SK-N-MC (cell line): ENCODE measurements at regions not wholly inside any gene's neighbourhood (a gene's known extent, or its start where the extent isn't known, plus 50 kb on each side); places are given as distances from the start of the nearest gene placed in this dataset.
"Not testable (repeated sequence)": the region's sequence is repeated elsewhere in the genome, so short reads cannot be mapped to it uniquely, and the experiment has no call there.

ENCODE experiments used
- EZH2 ChIP-seq: fragments of 200-600 bp; sonication (generic); IDR thresholded peaks from one replicate; pipeline ENCODE4 v1.6.1; 2017; ENCODE audit warnings: antibody characterized with exemption
- POLR2AphosphoS5 ChIP-seq: IDR thresholded peaks from 2 replicates; pipeline ENCODE4 v1.6.1; 2012; ENCODE audit warnings: mild to moderate bottlenecking, low read depth, low read length, borderline replicate concordance

DNA sequence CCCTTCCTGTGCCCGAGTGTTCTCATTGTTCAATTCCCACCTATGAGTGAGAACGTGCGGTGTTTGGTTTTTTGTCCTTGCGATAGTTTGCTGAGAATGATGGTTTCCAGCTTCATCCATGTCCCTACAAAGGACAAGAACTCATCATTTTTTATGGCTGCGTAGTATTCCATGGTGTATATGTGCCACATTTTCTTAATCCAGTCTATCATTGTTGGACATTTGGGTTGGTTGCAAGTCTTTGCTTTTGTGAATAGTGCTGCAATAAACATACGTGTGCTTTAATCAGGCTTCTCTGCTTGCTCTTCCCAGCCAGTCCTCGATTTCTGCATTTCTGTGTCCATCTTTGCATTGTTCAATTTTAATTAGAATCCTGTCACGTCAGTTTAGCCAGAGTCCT, 75.4 kb upstream of the DTNBP1 start:
- not testable (repeated sequence) for TF ChIP-seq POLR2AphosphoS5, EZH2
